B cell (primary cell): ENCODE measurements at regions not wholly inside any gene's neighbourhood (a gene's known extent, or its start where the extent isn't known, plus 50 kb on each side); places are given as distances from the start of the nearest gene placed in this dataset.

ENCODE experiments used
- ATAC-seq: fragments of 200-7000 bp; cut with Tn5 transposase; one replicate; pipeline ENCODE4 v1.10.0; 2021; ENCODE audit warnings: low read depth, mild to moderate bottlenecking, moderate number of reproducible peaks, moderate library complexity
- CTCF ChIA-PET: fragments of 350-600 bp; sonication (Branson Sonifier 250); formaldehyde crosslinking; loops from one replicate; lab custom pipeline; 2021; ENCODE audit warnings: antibody characterized with exemption, inconsistent platforms; lab: Charles Lee
- POLR2A ChIA-PET: fragments of 350-600 bp; sonication (Branson Sonifier 250); formaldehyde crosslinking; loops from one replicate; lab custom pipeline; 2021; ENCODE audit warnings: antibody characterized with exemption; lab: Charles Lee
- DNase-seq: peaks from one replicate; pipeline ENCODE4 v3.0.0; 2013
- H2AFZ ChIP-seq: 2 replicates; pipeline ENCODE4 v1.6.1; 2012; ENCODE audit warnings: mild to moderate bottlenecking, low read depth, low read length; ENCODE audit not compliant: insufficient read depth, poor library complexity, severe bottlenecking
- H3K27ac ChIP-seq, 2 donors: 1 replicate in 1 of 2; 2 replicates in 1 of 2; pipeline ENCODE4 v1.5.1; 2012 to 2013; ENCODE audit warnings: low read length in 2 of 2, mild to moderate bottlenecking in 2 of 2, moderate library complexity in 1 of 2
- H3K27me3 ChIP-seq, 4 experiments: fragments of 200-600 bp in 1 of 4; sonication (generic) in 1 of 4; replicated peaks in 1 of 4; 1 replicate in 2 of 4; 2 replicates in 2 of 4; pipeline versions ENCODE4 v1.6.1 to v1.7.0; 2013 to 2016; ENCODE audit warnings: low read length in 3 of 4, mild to moderate bottlenecking in 2 of 4, mixed read lengths in 1 of 4, moderate library complexity in 1 of 4; ENCODE audit not compliant: insufficient read depth in 4 of 4, control insufficient read depth in 3 of 4; ENCODE audit errors: control extremely low read depth in 1 of 4
- H3K36me3 ChIP-seq, 2 experiments: replicated peaks in 1 of 2; 1 replicate in 1 of 2; 2 replicates in 1 of 2; pipeline versions ENCODE4 v1.6.1 to v1.7.1; 2013; ENCODE audit warnings: low read length in 1 of 2; ENCODE audit not compliant: insufficient read depth in 2 of 2, control insufficient read depth in 1 of 2; ENCODE audit errors: control extremely low read depth in 1 of 2, extremely low read depth in 1 of 2
- H3K4me1 ChIP-seq, 2 donors: fragments of 200-600 bp in 1 of 2; sonication (generic) in 1 of 2; 1 replicate in 1 of 2; 2 replicates in 1 of 2; pipeline versions ENCODE4 v1.5.1 to v1.6.1; 2013 to 2017; ENCODE audit warnings: low read length in 2 of 2; ENCODE audit not compliant: control insufficient read depth in 2 of 2, insufficient read depth in 2 of 2
- H3K4me2 ChIP-seq: replicated peaks from 2 replicates; pipeline ENCODE3; 2012; ENCODE audit warnings: mild to moderate bottlenecking, low read depth, low read length; ENCODE audit not compliant: poor library complexity, severe bottlenecking
- H3K4me3 ChIP-seq, 5 experiments: fragments of 200-600 bp in 1 of 5; sonication (generic) in 1 of 5; 1 replicate in 3 of 5; 2 replicates in 2 of 5; pipeline versions ENCODE4 v1.5.1 to v1.7.0; 2011 to 2016; ENCODE audit warnings: low read length in 4 of 5, mild to moderate bottlenecking in 4 of 5, low read depth in 2 of 5, control low read depth in 1 of 5, moderate library complexity in 1 of 5; ENCODE audit not compliant: insufficient read depth in 1 of 5; ENCODE audit errors: control extremely low read depth in 1 of 5, extremely low read depth in 1 of 5
- H3K79me2 ChIP-seq: fragments of 200-600 bp; sonication (generic); one replicate; pipeline ENCODE4 v1.6.0; 2016; ENCODE audit warnings: low read length; ENCODE audit not compliant: control insufficient read depth, insufficient read depth
- H3K9ac ChIP-seq: fragments of 200-600 bp; sonication (generic); 2 replicates; pipeline ENCODE4 v1.6.1; 2017; ENCODE audit warnings: mild to moderate bottlenecking, low read length, moderate library complexity
- H3K9me3 ChIP-seq, 3 donors: one replicate each; pipeline versions ENCODE4 v1.6.1 to v1.7.1; 2013; ENCODE audit warnings: low read length in 2 of 3; ENCODE audit not compliant: control insufficient read depth in 2 of 3, insufficient read depth in 1 of 3; ENCODE audit errors: control extremely low read depth in 1 of 3
- H4K20me1 ChIP-seq: 2 replicates; pipeline ENCODE4 v1.6.0; 2012; ENCODE audit warnings: mild to moderate bottlenecking, low read length; ENCODE audit not compliant: insufficient read depth, control insufficient read depth, poor library complexity, severe bottlenecking
- H3K27ac Mint-ChIP-seq: one replicate; pipeline ENCODE4 v1.8.0; 2021; ENCODE audit warnings: mixed read lengths
- H3K27me3 Mint-ChIP-seq: one replicate; pipeline ENCODE4 v1.8.0; 2021; ENCODE audit warnings: mixed read lengths
- H3K4me1 Mint-ChIP-seq: one replicate; pipeline ENCODE4 v1.8.0; 2021; ENCODE audit warnings: mixed read lengths
- H3K4me3 Mint-ChIP-seq: one replicate; pipeline ENCODE4 v1.8.0; 2021; ENCODE audit warnings: mixed read lengths
- H3K9me3 Mint-ChIP-seq: one replicate; pipeline ENCODE4 v1.8.0; 2022; ENCODE audit warnings: mixed read lengths; ENCODE audit not compliant: insufficient read depth
- CTCF ChIP-seq: fragments of 200-600 bp; IDR thresholded peaks from one replicate; pipeline ENCODE4 v1.8.0; 2022; ENCODE audit warnings: antibody characterized with exemption, mild to moderate bottlenecking
- EZH2 ChIP-seq: IDR thresholded peaks from 2 replicates; pipeline ENCODE4 v1.6.1; 2012; ENCODE audit warnings: borderline replicate concordance, low read depth, mild to moderate bottlenecking, moderate library complexity, low read length; ENCODE audit not compliant: insufficient read depth, poor library complexity, severe bottlenecking
- WGBS: methylation state at CpG from one replicate; pipeline ENCODE4 v1.1.5; 2013; ENCODE audit warnings: missing lambda C conversion rate; ENCODE audit not compliant: insufficient coverage; 5-methylcytosine and 5-hydroxymethylcytosine counted together
- intact Hi-C: fragments of 100-400 bp; cut with micrococcal nuclease; formaldehyde crosslinking; loops from one replicate; pipeline ENCODE4 v1.10.0; 2022

- Histone ChIP-seq H3K9ac (no peak overlapping the region), H2AFZ (no peak overlapping the region), H3K4me1 (no peaks in the 10 kb centered on the region), H3K36me3 (no peaks in the 10 kb centered on the region), H3K79me2 (no peaks in the 10 kb centered on the region), H3K27me3 (no peaks in the 10 kb centered on the region), H3K4me2 (no peak overlapping the region), H3K4me3 (no peak overlapping the region), H4K20me1 (no peaks in the 10 kb centered on the region), H3K9me3 (peaks cover 0 to 10% (median 3%) of the 10 kb centered on the region in 3 donors), H3K27ac (no peak overlapping the region)
- no peak overlapping the region for H3K27ac Mint-ChIP-seq
- no peaks in the 10 kb centered on the region for H3K9me3 Mint-ChIP-seq
- no peak for TF ChIP-seq EZH2
- TF ChIP-seq CTCF = no peak
- WGBS = 100% methylated on average over 2 of the region's 2 CpGs
- DNase-seq (no peak), ATAC-seq (no peak)
- CTCF ChIA-PET = no interaction called here
- intact Hi-C loops = no loop called here
- H3K4me3 Mint-ChIP-seq = no peak overlapping the region
- H3K27me3 Mint-ChIP-seq = no peaks in the 10 kb centered on the region
- POLR2A ChIA-PET = no interaction called here
- no peaks in the 10 kb centered on the region for H3K4me1 Mint-ChIP-seq
These were observed 691.4 kb upstream of the EEF2KMT start for GRCh38 chr16:5789033-5789432.

DNA sequence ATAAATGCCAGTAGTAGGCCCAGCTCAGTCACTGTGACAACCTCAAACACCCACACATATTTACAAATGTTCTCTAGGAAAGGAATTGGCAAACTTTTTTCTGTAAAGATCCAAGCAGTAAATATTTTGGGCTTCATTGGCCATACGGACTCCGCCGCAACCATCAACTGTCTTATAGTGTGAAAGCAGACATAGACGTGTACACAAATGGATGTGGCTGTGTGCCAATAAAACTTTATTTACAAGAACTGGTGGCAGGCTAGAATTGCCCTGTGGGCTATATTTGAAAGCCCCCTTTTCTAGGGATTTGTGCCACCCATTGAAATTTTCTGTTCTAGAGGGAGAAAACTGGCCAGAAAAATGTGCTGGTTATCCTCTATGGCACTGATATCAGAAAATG, 683.8 kb upstream of the EEF2KMT start:
- ATAC-seq (no peak), DNase-seq (no peak)
- POLR2A ChIA-PET = no interaction called here
- CTCF ChIA-PET = no interaction called here
- H3K27me3 Mint-ChIP-seq = no peaks in the 10 kb centered on the region
- H3K9me3 Mint-ChIP-seq = peaks cover 7% of the 10 kb centered on the region
- TF ChIP-seq EZH2 = no peak
- no peak for TF ChIP-seq CTCF
- intact Hi-C loops = no loop called here
- H3K4me1 ChIP-seq = no peaks in the 10 kb centered on the region
- H3K4me2 ChIP-seq = no peak overlapping the region
- no peak overlapping the region for H3K4me3 Mint-ChIP-seq
- H3K27ac ChIP-seq = no peak overlapping the region
- peaks cover 1 to 10% (median 3%) of the 10 kb centered on the region in 3 donors for H3K9me3 ChIP-seq
- no peak overlapping the region for H3K4me3 ChIP-seq
- H3K9ac ChIP-seq = no peak overlapping the region
- no peaks in the 10 kb centered on the region for H3K79me2 ChIP-seq
- H4K20me1 ChIP-seq = no peaks in the 10 kb centered on the region
- H3K36me3 ChIP-seq = no peaks in the 10 kb centered on the region
- H3K27ac Mint-ChIP-seq = no peak overlapping the region
- no peak overlapping the region for H2AFZ ChIP-seq
- H3K4me1 Mint-ChIP-seq = no peaks in the 10 kb centered on the region
- WGBS = 80% methylated on average over 1 of the region's 4 CpGs
- no peaks in the 10 kb centered on the region for H3K27me3 ChIP-seq
